GM23248 (cell line): ENCODE measurements at regions not wholly inside any gene's neighbourhood (a gene's known extent, or its start where the extent isn't known, plus 50 kb on each side); places are given as distances from the start of the nearest gene placed in this dataset.
A peak's percentile ranks its signal among the peaks of the same experiment; 100 is the strongest.

Experiments
- DNase-seq: peaks from one replicate; pipeline ENCODE4 v3.0.0-alpha.2; 2015
- H2AFZ ChIP-seq: fragments of 200-600 bp; sonication (generic); 2 replicates; pipeline ENCODE4 v1.6.1; 2016; ENCODE audit warnings: antibody characterized with exemption
- H3F3A ChIP-seq: fragments of 200-600 bp; sonication (generic); 2 replicates; pipeline ENCODE4 v1.6.1; 2016; ENCODE audit warnings: mild to moderate bottlenecking, antibody characterized with exemption, mixed run types; ENCODE audit not compliant: insufficient read depth
- H3K27ac ChIP-seq: fragments of 200-600 bp; sonication (generic); 2 replicates; pipeline ENCODE4 v1.5.1; 2016; ENCODE audit warnings: mild to moderate bottlenecking
- H3K27me3 ChIP-seq: fragments of 200-600 bp; sonication (generic); replicated peaks from 2 replicates; pipeline ENCODE4 v1.6.1; 2016; ENCODE audit warnings: mild to moderate bottlenecking; ENCODE audit not compliant: insufficient read depth
- H3K36me3 ChIP-seq: fragments of 200-600 bp; sonication (generic); 2 replicates; pipeline ENCODE4 v1.6.1; 2016; ENCODE audit warnings: low read depth, mild to moderate bottlenecking
- H3K4me1 ChIP-seq: fragments of 200-600 bp; sonication (generic); 2 replicates; pipeline ENCODE4 v1.6.1; 2016; ENCODE audit warnings: mild to moderate bottlenecking; ENCODE audit not compliant: insufficient read depth
- H3K4me2 ChIP-seq: fragments of 200-600 bp; sonication (generic); one replicate; pipeline ENCODE4 v1.6.1; 2016; ENCODE audit warnings: mild to moderate bottlenecking; ENCODE audit not compliant: unreplicated experiment
- H3K4me3 ChIP-seq: fragments of 200-600 bp; sonication (generic); 2 replicates; pipeline ENCODE4 v1.5.1; 2016; ENCODE audit warnings: mild to moderate bottlenecking
- H3K79me2 ChIP-seq: fragments of 200-600 bp; sonication (generic); 2 replicates; pipeline ENCODE4 v1.6.1; 2016; ENCODE audit warnings: mild to moderate bottlenecking; ENCODE audit not compliant: insufficient read depth
- H3K9ac ChIP-seq: fragments of 200-600 bp; sonication (generic); 2 replicates; pipeline ENCODE4 v1.6.1; 2016; ENCODE audit warnings: mild to moderate bottlenecking
- H3K9me2 ChIP-seq: fragments of 200-600 bp; sonication (generic); 2 replicates; pipeline ENCODE4 v1.6.1; 2016; ENCODE audit warnings: mixed run types, mild to moderate bottlenecking, moderate library complexity; ENCODE audit not compliant: insufficient read depth
- H3K9me3 ChIP-seq: fragments of 200-600 bp; sonication (generic); one replicate; pipeline ENCODE4 v1.6.1; 2017; ENCODE audit warnings: low read depth
- H4K20me1 ChIP-seq: fragments of 200-600 bp; sonication (generic); 2 replicates; pipeline ENCODE4 v1.6.0; 2016; ENCODE audit not compliant: insufficient read depth
- EZH2 ChIP-seq: fragments of 200-600 bp; sonication (generic); IDR thresholded peaks from 2 replicates; pipeline ENCODE4 v1.6.1; 2018; ENCODE audit warnings: antibody characterized with exemption, mild to moderate bottlenecking; ENCODE audit not compliant: insufficient read depth, poor library complexity, severe bottlenecking
- EZH2phosphoT487 ChIP-seq: fragments of 200-600 bp; sonication (generic); IDR thresholded peaks from 2 replicates; pipeline ENCODE4 v1.6.1; 2018; ENCODE audit warnings: antibody characterized with exemption, moderate library complexity, mild to moderate bottlenecking, low read depth; ENCODE audit not compliant: insufficient read depth
- WGBS, 2 experiments: methylation state at CpG; one replicate each; pipeline ENCODE4 v1.1.6; 2015 to 2017; ENCODE audit warnings: low lambda C conversion rate in 2 of 2, low coverage in 1 of 2; ENCODE audit errors: missing lambda C conversion rate in 2 of 2; 5-methylcytosine and 5-hydroxymethylcytosine counted together
- in situ Hi-C: fragments of 300-500 bp; cut with MboI; formaldehyde crosslinking; loops from 2 replicates; pipeline ENCODE4 v1.15.0; 2020

- no peak overlapping the region for H3K9ac ChIP-seq
- no peaks in the 10 kb centered on the region for H3K79me2 ChIP-seq
- no peaks in the 10 kb centered on the region for H3K9me2 ChIP-seq
- H4K20me1 ChIP-seq, result no peaks in the 10 kb centered on the region
- H3K4me3 ChIP-seq, result no peak overlapping the region
- WGBS, 2 experiments, result 47 to 59% methylated on average over 1 of the region's 1 CpG
- H3F3A ChIP-seq, result 0 out of 2 replicates have a peak, but pooled peaks cover 5% of the 10 kb centered on the region
- H3K9me3 ChIP-seq, result no peaks in the 10 kb centered on the region
- no peak overlapping the region for H3K4me2 ChIP-seq
- no peaks in the 10 kb centered on the region for H3K36me3 ChIP-seq
- H3K4me1 ChIP-seq, result peaks cover 12% of the 10 kb centered on the region
- in situ Hi-C loops, result loop anchor here (25.0 kb wide), 1 partner anchor 444 kb away; no protein-coding TSS in a partner anchor
- no peak overlapping the region for H2AFZ ChIP-seq
- no peaks in the 10 kb centered on the region for H3K27me3 ChIP-seq
- TF ChIP-seq EZH2phosphoT487 (no peak), EZH2 (no peak)
- no peak overlapping the region for H3K27ac ChIP-seq
- peak; percentile 49 for DNase-seq
Observed at GRCh38 chr13:74280795-74281490, 146.7 kb upstream of the KLF12 start.

- 78 to 83% methylated on average over 3 of the region's 3 CpGs for WGBS, 2 experiments
- H3K27ac ChIP-seq, result no peak overlapping the region
- no peak for TF ChIP-seq EZH2phosphoT487
- TF ChIP-seq EZH2, result no peak
Observed at GRCh38 chr13:74280093-74280794, 146.0 kb upstream of the KLF12 start.

GRCh38 chr13:74278901-74279300 is 144.7 kb upstream of the KLF12 start:
- Histone ChIP-seq H3K27ac (no peak overlapping the region), H3K79me2 (no peaks in the 10 kb centered on the region), H3K9ac (no peak overlapping the region), H3K4me1 (peaks cover 28% of the 10 kb centered on the region), H3K9me2 (no peaks in the 10 kb centered on the region), H4K20me1 (no peaks in the 10 kb centered on the region), H3K4me3 (no peak overlapping the region), H3F3A (peaks cover 13% of the 10 kb centered on the region; the same call in 1 of the 2 replicates), H3K4me2 (no peak overlapping the region), H2AFZ (no peak overlapping the region), H3K27me3 (no peaks in the 10 kb centered on the region), H3K36me3 (no peaks in the 10 kb centered on the region), H3K9me3 (no peaks in the 10 kb centered on the region)
- in situ Hi-C loops, result loop anchor here (25.0 kb wide), 1 partner anchor 442 kb away; no protein-coding TSS in a partner anchor
- no peak for DNase-seq
- TF ChIP-seq EZH2phosphoT487, result no peak
- TF ChIP-seq EZH2, result no peak
- 90 to 92% methylated on average over 2 of the region's 2 CpGs for WGBS, 2 experiments

More at GRCh38 chr13:74280093-74280794, 146.0 kb upstream of the KLF12 start:
- no peaks in the 10 kb centered on the region for H3K36me3 ChIP-seq
- in situ Hi-C loops, result loop anchor here (25.0 kb wide), 1 partner anchor 443 kb away; no protein-coding TSS in a partner anchor
- H3F3A ChIP-seq, result 0 out of 2 replicates have a peak, but pooled peaks cover 5% of the 10 kb centered on the region
- H2AFZ ChIP-seq, result no peak overlapping the region
- H3K4me2 ChIP-seq, result no peak overlapping the region
- H3K9me2 ChIP-seq, result no peaks in the 10 kb centered on the region
- no peaks in the 10 kb centered on the region for H3K79me2 ChIP-seq
- no peak for DNase-seq
- H3K9ac ChIP-seq, result no peak overlapping the region
- H3K9me3 ChIP-seq, result no peaks in the 10 kb centered on the region
- no peak overlapping the region for H3K4me3 ChIP-seq
- H3K4me1 ChIP-seq, result peaks cover 14% of the 10 kb centered on the region
- H3K27me3 ChIP-seq, result no peaks in the 10 kb centered on the region
- H4K20me1 ChIP-seq, result no peaks in the 10 kb centered on the region

GRCh38 chr13:74274916-74275315 is 140.7 kb upstream of the KLF12 start:
- H2AFZ ChIP-seq, result no peak overlapping the region; the same call in 1 of the 2 replicates
- in situ Hi-C loops, result loop anchor here (25.0 kb wide), 1 partner anchor 438 kb away; no protein-coding TSS in a partner anchor
- no peaks in the 10 kb centered on the region for H4K20me1 ChIP-seq
- no peaks in the 10 kb centered on the region for H3K27me3 ChIP-seq
- WGBS, 2 experiments, result 58 to 63% methylated on average over 2 of the region's 2 CpGs
- no peaks in the 10 kb centered on the region for H3K79me2 ChIP-seq
- peaks cover 10% of the 10 kb centered on the region; the same call in 1 of the 2 replicates for H3F3A ChIP-seq
- H3K4me2 ChIP-seq, result peak overlapping the region; percentile 39
- no peaks in the 10 kb centered on the region for H3K36me3 ChIP-seq
- H3K27ac ChIP-seq, result no peak overlapping the region
- H3K4me1 ChIP-seq, result peaks cover 24% of the 10 kb centered on the region
- no peak for TF ChIP-seq EZH2phosphoT487
- no peak for TF ChIP-seq EZH2
- no peaks in the 10 kb centered on the region for H3K9me2 ChIP-seq
- peaks cover 3% of the 10 kb centered on the region for H3K9me3 ChIP-seq
- DNase-seq, result peak; percentile 9
- H3K4me3 ChIP-seq, result no peak overlapping the region; the same call in 1 of the 2 replicates
- no peak overlapping the region for H3K9ac ChIP-seq
